ENCODE measurements at regions not wholly inside any gene's neighbourhood (a gene's known extent, or its start where the extent isn't known, plus 50 kb on each side); places are given as distances from the start of the nearest gene placed in this dataset.
"Not testable (repeated sequence)": the region's sequence is repeated elsewhere in the genome, so short reads cannot be mapped to it uniquely, and the experiment has no call there.

DNA sequence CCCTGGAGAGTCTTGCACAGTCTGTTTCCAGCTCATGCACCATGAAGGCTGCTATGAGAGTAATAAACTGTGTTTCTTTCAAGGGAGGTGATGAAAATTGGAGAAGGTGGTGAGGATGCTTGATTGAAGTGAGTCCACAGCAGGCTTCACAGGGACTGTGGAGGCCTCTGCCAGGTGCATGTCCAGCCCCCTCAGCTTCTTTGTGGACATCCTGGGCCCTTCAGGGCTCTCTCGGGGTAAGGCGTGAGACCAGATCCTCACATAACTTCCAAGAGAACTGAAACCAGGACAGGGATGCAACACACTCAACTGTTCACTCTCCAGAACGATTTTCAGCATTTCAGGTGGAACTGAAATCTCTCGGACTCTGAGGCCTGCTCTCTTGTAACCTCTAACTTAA, 772.9 kb upstream of the TPTE start:
- intact Hi-C loops (cut with micrococcal nuclease; ENCODE audit: unreplicated experiment); H3K9me2 ChIP-seq (ENCODE audit: insufficient read depth, low read length); CTCF ChIA-PET (ENCODE audit: unreplicated experiment); H3K36me3 ChIP-seq (ENCODE audit: insufficient read depth, low read length); BruUV-seq (replicated peaks); H3K4me2 ChIP-seq (ENCODE audit: low read length); H3K4me1 ChIP-seq (ENCODE audit: insufficient read depth, low read length, poor library complexity, severe bottlenecking); H3K79me2 ChIP-seq (ENCODE audit: insufficient read depth, low read depth, low read length); POLR2A ChIA-PET; H3K4me3 ChIP-seq (ENCODE audit: low read depth, low read length, poor library complexity, severe bottlenecking); H2AFZ ChIP-seq (ENCODE audit: low read length); DNase-seq (ENCODE audit: low spot score); H3K27ac ChIP-seq (ENCODE audit: low read depth, low read length, poor library complexity, severe bottlenecking); H4K20me1 ChIP-seq (ENCODE audit: insufficient read depth, low read length): not testable (repeated sequence)
- H3K9me3 ChIP-seq (ENCODE audit: low read length): 0 out of 2 replicates have a peak, but pooled peaks cover 11% of the 10 kb centered on the region

DNA sequence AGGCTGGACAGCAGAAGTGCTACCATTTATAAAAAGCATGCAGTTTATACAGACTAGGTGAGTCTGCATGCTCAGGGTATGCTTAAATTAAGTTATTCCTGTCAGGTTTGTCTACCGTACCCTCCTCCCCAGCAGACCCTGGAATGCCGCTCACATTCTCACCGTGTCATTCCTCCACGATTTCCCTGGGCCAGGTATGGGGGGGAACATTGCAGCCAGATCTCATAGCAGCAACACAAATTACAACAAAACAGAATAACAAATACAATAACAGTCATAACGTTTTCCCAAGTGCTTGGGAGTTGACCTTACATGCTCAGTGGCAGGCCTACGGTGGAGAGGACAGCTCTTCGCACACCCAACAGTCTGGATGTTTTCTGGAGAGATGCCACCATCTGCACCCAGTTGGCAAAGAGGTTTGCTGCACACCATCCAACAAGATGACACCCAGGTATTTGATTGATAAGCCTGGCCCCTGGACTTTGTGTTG, 771.6 kb upstream of the TPTE start:
- not testable (repeated sequence) for H4K20me1 ChIP-seq (ENCODE audit: insufficient read depth, low read length)

DNA sequence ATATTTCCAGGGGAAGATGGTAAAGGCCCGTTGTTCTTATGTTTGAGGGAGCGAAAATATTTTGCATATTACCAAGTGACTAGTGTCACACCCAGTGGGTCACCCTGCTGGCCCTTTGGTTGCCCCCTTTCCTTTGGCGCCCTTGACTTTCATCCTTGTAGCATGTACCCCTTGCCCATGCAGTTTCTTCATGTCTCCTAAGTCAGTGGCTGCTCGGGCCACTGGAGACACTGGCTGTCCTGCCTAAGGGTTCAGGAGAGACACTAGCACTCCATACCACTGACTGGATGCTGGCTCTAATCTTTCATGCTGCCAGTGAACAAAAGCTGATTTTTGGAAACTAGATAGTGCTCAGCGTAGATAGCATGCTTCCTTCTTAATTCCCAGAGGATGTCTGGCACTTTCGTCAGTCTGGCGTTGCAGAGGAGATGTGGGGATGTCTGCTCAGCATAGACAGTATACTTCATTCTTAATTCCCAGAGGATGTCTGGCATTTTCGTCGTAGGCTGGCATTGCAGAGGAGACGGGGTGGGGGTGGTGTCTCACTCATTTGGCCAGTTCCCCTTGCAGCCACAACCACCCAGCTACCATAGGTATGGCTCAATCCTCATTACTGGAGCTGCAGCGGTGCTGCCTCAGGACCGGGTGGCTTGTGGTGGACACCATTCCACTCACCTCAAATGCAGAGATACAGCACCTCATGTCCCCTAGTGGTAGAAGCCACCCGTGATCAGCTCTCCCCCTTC, 770.9 kb upstream of the TPTE start:
- H3K9me2 ChIP-seq (ENCODE audit: insufficient read depth, low read length): no peaks in the 10 kb centered on the region
- no peak overlapping the region for H3K4me3 ChIP-seq (ENCODE audit: low read depth, low read length, poor library complexity, severe bottlenecking)
- no peaks in the 10 kb centered on the region for H3K36me3 ChIP-seq (ENCODE audit: insufficient read depth, low read length)
- H3K4me2 ChIP-seq (ENCODE audit: low read length): no peak overlapping the region
- 0 out of 2 replicates have a peak, but pooled peaks cover 14% of the 10 kb centered on the region for H3K9me3 ChIP-seq (ENCODE audit: low read length)
- no peak for DNase-seq (ENCODE audit: low spot score)
- H3K4me1 ChIP-seq (ENCODE audit: insufficient read depth, low read length, poor library complexity, severe bottlenecking): no peaks in the 10 kb centered on the region
- no TSS peak for BruUV-seq (replicated peaks)
- ChIA-PET CTCF (ENCODE audit: unreplicated experiment) (no interaction called here), POLR2A (interaction anchor here (0.5 kb wide), 1 partner anchor 811 kb away, joined by 4 read pairs; no protein-coding TSS in a partner anchor)
- H3K27ac ChIP-seq (ENCODE audit: low read depth, low read length, poor library complexity, severe bottlenecking): no peak overlapping the region
- no peak overlapping the region for H2AFZ ChIP-seq (ENCODE audit: low read length)
- H3K79me2 ChIP-seq (ENCODE audit: insufficient read depth, low read depth, low read length): no peaks in the 10 kb centered on the region
- intact Hi-C loops (cut with micrococcal nuclease; ENCODE audit: unreplicated experiment): no loop called here
- TF ChIP-seq EZH2phosphoT487 (IDR thresholded peaks at IDR 0.05; ENCODE audit: borderline replicate concordance, low read depth, low read length): no peak
- TF ChIP-seq, protein P1, sequence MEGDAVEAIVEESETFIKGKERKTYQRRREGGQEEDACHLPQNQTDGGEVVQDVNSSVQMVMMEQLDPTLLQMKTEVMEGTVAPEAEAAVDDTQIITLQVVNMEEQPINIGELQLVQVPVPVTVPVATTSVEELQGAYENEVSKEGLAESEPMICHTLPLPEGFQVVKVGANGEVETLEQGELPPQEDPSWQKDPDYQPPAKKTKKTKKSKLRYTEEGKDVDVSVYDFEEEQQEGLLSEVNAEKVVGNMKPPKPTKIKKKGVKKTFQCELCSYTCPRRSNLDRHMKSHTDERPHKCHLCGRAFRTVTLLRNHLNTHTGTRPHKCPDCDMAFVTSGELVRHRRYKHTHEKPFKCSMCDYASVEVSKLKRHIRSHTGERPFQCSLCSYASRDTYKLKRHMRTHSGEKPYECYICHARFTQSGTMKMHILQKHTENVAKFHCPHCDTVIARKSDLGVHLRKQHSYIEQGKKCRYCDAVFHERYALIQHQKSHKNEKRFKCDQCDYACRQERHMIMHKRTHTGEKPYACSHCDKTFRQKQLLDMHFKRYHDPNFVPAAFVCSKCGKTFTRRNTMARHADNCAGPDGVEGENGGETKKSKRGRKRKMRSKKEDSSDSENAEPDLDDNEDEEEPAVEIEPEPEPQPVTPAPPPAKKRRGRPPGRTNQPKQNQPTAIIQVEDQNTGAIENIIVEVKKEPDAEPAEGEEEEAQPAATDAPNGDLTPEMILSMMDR (conservative IDR thresholded peaks at IDR 0.05; ENCODE audit: low read length): no peak
- no peaks in the 10 kb centered on the region for H4K20me1 ChIP-seq (ENCODE audit: insufficient read depth, low read length)

More for the DNA sequence above, 771.6 kb upstream of the TPTE start:
- BruUV-seq (replicated peaks); H3K79me2 ChIP-seq (ENCODE audit: insufficient read depth, low read depth, low read length); H3K4me3 ChIP-seq (ENCODE audit: low read depth, low read length, poor library complexity, severe bottlenecking); POLR2A ChIA-PET; H3K4me2 ChIP-seq (ENCODE audit: low read length); intact Hi-C loops (cut with micrococcal nuclease; ENCODE audit: unreplicated experiment); H3K27ac ChIP-seq (ENCODE audit: low read depth, low read length, poor library complexity, severe bottlenecking); H3K9me2 ChIP-seq (ENCODE audit: insufficient read depth, low read length); CTCF ChIA-PET (ENCODE audit: unreplicated experiment); H3K36me3 ChIP-seq (ENCODE audit: insufficient read depth, low read length); DNase-seq (ENCODE audit: low spot score); H3K4me1 ChIP-seq (ENCODE audit: insufficient read depth, low read length, poor library complexity, severe bottlenecking); H2AFZ ChIP-seq (ENCODE audit: low read length): not testable (repeated sequence)
- H3K9me3 ChIP-seq (ENCODE audit: low read length): 0 out of 2 replicates have a peak, but pooled peaks cover 14% of the 10 kb centered on the region

DNA sequence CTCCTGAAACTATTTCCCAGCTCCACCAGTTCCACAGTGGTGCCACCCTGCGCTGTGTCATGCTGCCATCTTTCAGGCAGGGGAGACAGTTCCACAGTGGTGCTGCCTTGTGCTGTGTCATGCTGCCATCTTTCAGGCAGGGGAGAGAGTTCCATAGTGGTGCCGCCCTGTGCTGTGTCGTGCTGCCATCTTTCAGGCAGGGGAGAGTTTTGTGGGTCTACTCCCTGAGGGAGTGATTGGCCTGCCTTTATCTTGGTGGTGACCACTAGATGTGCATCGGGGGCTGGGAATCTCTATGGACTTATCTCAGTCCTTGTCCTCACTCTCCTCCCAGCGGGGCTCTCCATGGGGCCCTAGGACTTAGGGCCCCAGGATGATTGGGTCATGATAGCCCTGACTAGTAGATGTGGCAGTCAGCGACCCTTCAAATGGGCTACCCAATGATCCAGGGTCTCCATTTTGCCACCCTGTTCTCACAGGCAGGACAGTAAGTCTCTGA, 770.2 kb upstream of the TPTE start:
- H3K36me3 ChIP-seq (ENCODE audit: insufficient read depth, low read length); H3K4me3 ChIP-seq (ENCODE audit: low read depth, low read length, poor library complexity, severe bottlenecking); DNase-seq (ENCODE audit: low spot score); H3K4me2 ChIP-seq (ENCODE audit: low read length); CTCF ChIA-PET (ENCODE audit: unreplicated experiment); H4K20me1 ChIP-seq (ENCODE audit: insufficient read depth, low read length); H3K27ac ChIP-seq (ENCODE audit: low read depth, low read length, poor library complexity, severe bottlenecking); intact Hi-C loops (cut with micrococcal nuclease; ENCODE audit: unreplicated experiment); BruUV-seq (replicated peaks); H3K4me1 ChIP-seq (ENCODE audit: insufficient read depth, low read length, poor library complexity, severe bottlenecking); H3K79me2 ChIP-seq (ENCODE audit: insufficient read depth, low read depth, low read length); H3K9me2 ChIP-seq (ENCODE audit: insufficient read depth, low read length); H2AFZ ChIP-seq (ENCODE audit: low read length): not testable (repeated sequence)
- POLR2A ChIA-PET: interaction anchor here (0.5 kb wide), 1 partner anchor 810 kb away, joined by 4 read pairs; no protein-coding TSS in a partner anchor
- 0 out of 2 replicates have a peak, but pooled peaks cover 11% of the 10 kb centered on the region for H3K9me3 ChIP-seq (ENCODE audit: low read length)

DNA sequence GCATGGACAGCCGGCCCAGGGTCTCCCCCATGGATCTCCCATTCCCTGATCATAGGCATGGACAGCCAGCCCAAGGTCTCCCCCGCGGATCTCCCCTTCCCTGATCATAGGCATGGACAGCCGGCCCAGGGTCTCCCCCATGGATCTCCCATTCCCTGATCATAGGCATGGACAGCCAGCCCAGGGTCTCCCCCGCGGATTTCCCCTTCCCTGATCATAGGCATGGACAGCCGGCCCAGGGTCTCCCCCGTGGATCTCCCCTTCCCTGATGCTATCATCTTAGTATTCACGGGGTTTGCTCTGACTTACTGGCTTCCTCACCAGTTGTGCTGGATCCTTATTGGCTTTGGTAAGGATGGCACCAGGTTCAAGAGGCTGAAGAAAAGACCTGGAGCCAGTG, 769.4 kb upstream of the TPTE start:
- H3K9me2 ChIP-seq (ENCODE audit: insufficient read depth, low read length); BruUV-seq (replicated peaks); H4K20me1 ChIP-seq (ENCODE audit: insufficient read depth, low read length); POLR2A ChIA-PET; H3K27ac ChIP-seq (ENCODE audit: low read depth, low read length, poor library complexity, severe bottlenecking); H3K4me3 ChIP-seq (ENCODE audit: low read depth, low read length, poor library complexity, severe bottlenecking); H3K4me2 ChIP-seq (ENCODE audit: low read length); H3K79me2 ChIP-seq (ENCODE audit: insufficient read depth, low read depth, low read length); DNase-seq (ENCODE audit: low spot score); CTCF ChIA-PET (ENCODE audit: unreplicated experiment); H3K4me1 ChIP-seq (ENCODE audit: insufficient read depth, low read length, poor library complexity, severe bottlenecking); intact Hi-C loops (cut with micrococcal nuclease; ENCODE audit: unreplicated experiment); H3K36me3 ChIP-seq (ENCODE audit: insufficient read depth, low read length); H2AFZ ChIP-seq (ENCODE audit: low read length): not testable (repeated sequence)
- H3K9me3 ChIP-seq (ENCODE audit: low read length): 0 out of 2 replicates have a peak, but pooled peaks cover 11% of the 10 kb centered on the region
